Mucosa of descending colon (tissue), 3 donors: ENCODE measurements at regions not wholly inside any gene's neighbourhood (a gene's known extent, or its start where the extent isn't known, plus 50 kb on each side); places are given as distances from the start of the nearest gene placed in this dataset.
"Not testable (repeated sequence)": the region's sequence is repeated elsewhere in the genome, so short reads cannot be mapped to it uniquely, and the experiment has no call there.

Source experiments
- ATAC-seq: fragments of 200-7000 bp; cut with Tn5 transposase; one replicate; pipeline ENCODE4 v1.9.1; 2020; ENCODE audit warnings: mild to moderate bottlenecking, moderate library complexity
- DNase-seq, 3 donors: peaks; one replicate each; pipeline ENCODE4 v3.0.0-alpha.2; 2020
- H3K36me3 ChIP-seq: fragments of 200-600 bp; one replicate; pipeline ENCODE4 v1.8.0; 2021; ENCODE audit warnings: low read depth, mild to moderate bottlenecking
- H3K4me1 ChIP-seq: fragments of 200-600 bp; one replicate; pipeline ENCODE4 v1.8.0; 2021; ENCODE audit warnings: low read depth, mild to moderate bottlenecking
- H3K4me3 ChIP-seq: fragments of 200-600 bp; one replicate; pipeline ENCODE4 v1.8.0; 2021; ENCODE audit warnings: mild to moderate bottlenecking
- H3K9me3 ChIP-seq: fragments of 200-600 bp; one replicate; pipeline ENCODE4 v1.8.0; 2021; ENCODE audit warnings: mild to moderate bottlenecking
- intact Hi-C, 2 donors: fragments of 100-400 bp; cut with DNase I in 1 of 2; cut with micrococcal nuclease in 1 of 2; formaldehyde crosslinking; loops; one replicate each; pipeline versions ENCODE4 v1.11.0 to v1.11.1; 2022; cut with DNase I, micrococcal nuclease
- TF ChIP-seq, protein P1 (sequence below): fragments of 200-600 bp; IDR thresholded peaks from one replicate; pipeline ENCODE4 v1.8.0; 2022; ENCODE audit warnings: antibody characterized with exemption, mild to moderate bottlenecking
- donor health status: DM: no; HTN: no; CAD: no; lungs with moderate emphysema.
- donor health status: DM: no; HTN: no; CAD: no.
- donor health status: DM: no; HTN: yes; CAD: no.

- H3K9me3 ChIP-seq = no peaks in the 10 kb centered on the region
- H3K4me1 ChIP-seq = no peaks in the 10 kb centered on the region
- intact Hi-C loops = no loop called here
- DNase-seq (no peak), ATAC-seq (no peak)
- H3K4me3 ChIP-seq = no peak overlapping the region
- H3K36me3 ChIP-seq = no peaks in the 10 kb centered on the region
- TF ChIP-seq, protein P1, sequence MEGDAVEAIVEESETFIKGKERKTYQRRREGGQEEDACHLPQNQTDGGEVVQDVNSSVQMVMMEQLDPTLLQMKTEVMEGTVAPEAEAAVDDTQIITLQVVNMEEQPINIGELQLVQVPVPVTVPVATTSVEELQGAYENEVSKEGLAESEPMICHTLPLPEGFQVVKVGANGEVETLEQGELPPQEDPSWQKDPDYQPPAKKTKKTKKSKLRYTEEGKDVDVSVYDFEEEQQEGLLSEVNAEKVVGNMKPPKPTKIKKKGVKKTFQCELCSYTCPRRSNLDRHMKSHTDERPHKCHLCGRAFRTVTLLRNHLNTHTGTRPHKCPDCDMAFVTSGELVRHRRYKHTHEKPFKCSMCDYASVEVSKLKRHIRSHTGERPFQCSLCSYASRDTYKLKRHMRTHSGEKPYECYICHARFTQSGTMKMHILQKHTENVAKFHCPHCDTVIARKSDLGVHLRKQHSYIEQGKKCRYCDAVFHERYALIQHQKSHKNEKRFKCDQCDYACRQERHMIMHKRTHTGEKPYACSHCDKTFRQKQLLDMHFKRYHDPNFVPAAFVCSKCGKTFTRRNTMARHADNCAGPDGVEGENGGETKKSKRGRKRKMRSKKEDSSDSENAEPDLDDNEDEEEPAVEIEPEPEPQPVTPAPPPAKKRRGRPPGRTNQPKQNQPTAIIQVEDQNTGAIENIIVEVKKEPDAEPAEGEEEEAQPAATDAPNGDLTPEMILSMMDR = no peak
Measured at GRCh38 chr20:6277661-6278240, 154.9 kb upstream of the FERMT1 start.

DNA sequence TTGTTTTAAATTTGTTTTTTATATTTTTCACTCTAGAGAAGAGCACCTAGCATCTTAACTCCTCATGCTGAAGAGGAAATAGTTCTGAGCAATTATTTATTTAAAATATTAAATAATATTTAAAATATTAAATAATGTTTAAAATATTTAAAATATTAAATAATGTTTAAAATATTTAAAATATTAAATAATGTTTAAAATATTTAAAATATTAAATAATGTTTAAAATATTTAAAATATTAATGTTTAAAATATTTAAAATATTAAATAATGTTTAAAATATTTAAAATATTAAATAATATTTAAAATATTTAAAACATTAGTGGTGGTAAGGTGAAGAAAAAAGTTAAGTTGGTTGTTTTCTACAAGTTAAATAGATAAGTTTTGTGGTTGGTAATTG, 147.6 kb upstream of the FERMT1 start:
- H3K36me3 ChIP-seq, DNase-seq, H3K4me1 ChIP-seq, intact Hi-C loops, H3K4me3 ChIP-seq, ATAC-seq, H3K9me3 ChIP-seq: not testable (repeated sequence)

DNA sequence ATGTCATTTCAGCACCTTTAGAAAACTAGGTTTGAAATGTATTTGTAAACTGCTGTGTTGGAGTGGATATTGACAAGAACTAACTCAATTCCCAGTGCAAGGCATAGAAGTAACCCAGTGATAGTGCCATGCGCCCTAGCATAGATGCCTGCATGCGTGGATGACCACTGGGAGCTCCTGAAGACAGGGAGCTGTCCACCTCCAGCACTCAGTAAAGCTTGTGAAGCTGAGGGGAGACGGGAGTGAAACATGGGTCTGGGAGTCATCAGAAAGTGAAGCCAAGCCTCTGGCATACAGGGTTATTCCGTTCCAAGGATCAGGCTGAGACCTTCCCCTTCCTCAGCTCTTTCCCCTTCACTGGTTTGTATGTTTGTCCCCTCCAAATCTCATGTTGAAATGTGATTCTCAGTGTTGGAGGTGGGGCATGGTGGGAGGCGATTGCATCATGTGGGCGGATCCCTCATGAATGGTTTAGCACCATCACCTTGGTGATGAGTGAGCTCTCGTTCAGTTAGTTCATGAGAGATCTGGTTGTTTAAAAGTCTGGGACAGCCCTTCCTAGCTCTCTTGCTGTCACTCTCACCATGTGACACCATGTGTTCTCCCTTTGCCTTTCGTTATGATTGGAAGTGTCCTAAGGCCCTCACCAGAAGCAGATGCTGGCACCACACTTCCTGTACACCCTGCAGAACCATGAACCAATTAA, 146.5 kb upstream of the FERMT1 start:
- H3K9me3 ChIP-seq = no peaks in the 10 kb centered on the region
- no peaks in the 10 kb centered on the region for H3K36me3 ChIP-seq
- no peak for DNase-seq
- ATAC-seq = no peak
- no peak overlapping the region for H3K4me3 ChIP-seq
- intact Hi-C loops = no loop called here
- TF ChIP-seq, protein P1 = no peak
- no peaks in the 10 kb centered on the region for H3K4me1 ChIP-seq

DNA sequence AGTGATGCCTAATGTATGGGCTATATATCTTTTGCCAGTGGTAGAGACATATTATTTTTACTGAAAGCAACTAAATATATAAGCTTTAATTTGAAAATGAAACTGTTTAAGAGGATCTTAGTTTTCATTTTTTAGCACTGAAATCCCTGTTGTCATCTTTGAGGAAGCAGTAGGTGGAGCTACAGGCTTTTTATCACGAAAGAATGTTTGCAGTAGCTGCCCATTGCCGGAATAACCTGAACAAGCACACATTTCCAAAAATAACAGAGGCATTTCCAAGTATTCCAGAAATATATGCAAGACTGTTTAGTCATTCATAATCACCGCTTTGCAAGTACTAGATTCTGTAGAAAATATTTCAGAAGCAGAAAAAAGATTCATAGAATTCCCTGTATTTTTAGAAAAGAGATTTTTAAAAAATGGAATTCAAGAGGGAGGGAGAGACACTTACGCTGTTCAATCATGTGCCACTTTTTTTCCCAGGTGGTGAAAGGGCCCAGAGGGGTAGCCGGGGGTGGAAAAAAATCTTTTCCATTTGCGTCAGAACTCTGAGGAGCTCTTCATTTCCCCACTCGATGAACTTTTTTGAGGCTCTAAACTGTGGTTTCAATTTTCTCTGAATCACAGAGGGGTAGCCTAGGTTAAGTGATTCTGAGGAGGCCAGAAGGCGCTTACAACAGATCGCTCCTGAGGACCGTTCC, 142.5 kb upstream of the FERMT1 start:
- intact Hi-C loops = no loop called here
- Histone ChIP-seq H3K9me3 (no peaks in the 10 kb centered on the region), H3K36me3 (no peaks in the 10 kb centered on the region), H3K4me3 (no peak overlapping the region), H3K4me1 (no peaks in the 10 kb centered on the region)
- TF ChIP-seq, protein P1 = no peak
- no peak for ATAC-seq
- DNase-seq = peak in 1 of 3 donors; percentile 4

DNA sequence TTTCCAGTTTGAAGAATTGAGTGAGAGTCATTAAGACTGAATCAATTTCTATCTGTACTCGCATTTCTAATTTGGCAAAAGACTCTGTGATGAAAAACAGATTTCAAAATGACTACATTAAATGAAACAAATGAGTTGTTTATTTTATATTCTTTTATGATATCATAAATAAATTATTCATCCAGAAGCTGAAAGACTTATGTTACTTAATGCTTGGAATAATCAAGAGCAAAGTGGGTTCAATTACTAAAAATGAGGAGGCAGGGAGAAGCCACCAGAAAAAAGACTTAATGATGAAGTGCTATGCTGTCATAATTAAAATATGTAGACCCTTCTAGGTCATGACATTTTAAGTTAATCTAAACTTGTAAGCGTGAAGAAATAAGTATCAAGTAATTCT, 130.6 kb upstream of the FERMT1 start:
- Histone ChIP-seq H3K4me1 (no peaks in the 10 kb centered on the region), H3K9me3 (no peaks in the 10 kb centered on the region), H3K4me3 (no peak overlapping the region), H3K36me3 (no peaks in the 10 kb centered on the region)
- intact Hi-C loops = no loop called here
- ATAC-seq (no peak), DNase-seq (no peak)
- TF ChIP-seq, protein P1 = no peak

- DNase-seq (no peak), ATAC-seq (no peak)
- Histone ChIP-seq H3K4me3 (no peak overlapping the region), H3K9me3 (no peaks in the 10 kb centered on the region), H3K36me3 (no peaks in the 10 kb centered on the region), H3K4me1 (no peaks in the 10 kb centered on the region)
- TF ChIP-seq, protein P1 = no peak
- intact Hi-C loops = no loop called here
Measured at GRCh38 chr20:6245436-6245835, 122.6 kb upstream of the FERMT1 start.
